Peyer's patch (tissue), 4 donors: ENCODE measurements at regions not wholly inside any gene's neighbourhood (a gene's known extent, or its start where the extent isn't known, plus 50 kb on each side); places are given as distances from the start of the nearest gene placed in this dataset.

Experiments
- DNase-seq, 3 donors: peaks; one replicate each; pipeline ENCODE4 v3.0.0-alpha.2; 2017 to 2019
- H3K27ac ChIP-seq, 4 donors: fragments of 200-600 bp; sonication (generic); one replicate each; pipeline ENCODE4 v1.5.1; 2016 to 2019
- H3K27me3 ChIP-seq, 2 donors: fragments of 200-600 bp; sonication (generic); one replicate each; pipeline ENCODE4 v1.5.1; 2019
- H3K36me3 ChIP-seq, 3 donors: fragments of 200-600 bp; sonication (generic); one replicate each; pipeline ENCODE4 v1.5.1; 2016 to 2019
- H3K4me1 ChIP-seq, 4 donors: fragments of 200-600 bp; sonication (generic); one replicate each; pipeline ENCODE4 v1.5.1; 2016 to 2019
- H3K4me3 ChIP-seq, 4 donors: fragments of 200-600 bp; sonication (generic); 1 replicate in 3 of 4; 2 replicates in 1 of 4; pipeline ENCODE4 v1.5.1; 2016 to 2019; ENCODE audit warnings: mild to moderate bottlenecking in 1 of 4
- H3K9me3 ChIP-seq, 4 donors: fragments of 200-600 bp; sonication (generic); one replicate each; pipeline ENCODE4 v1.5.1; 2016 to 2019; ENCODE audit warnings: mild to moderate bottlenecking in 1 of 4
- CTCF ChIP-seq, 6 experiments: fragments of 450-650 bp in 4 of 6; fragments of 200-600 bp in 2 of 6; sonication (generic) in 1 of 6; IDR thresholded peaks; one replicate each; pipeline ENCODE4 v1.5.1; 2017 to 2019; ENCODE audit warnings: antibody characterized with exemption in 6 of 6, mild to moderate bottlenecking in 3 of 6, moderate library complexity in 1 of 6
- POLR2A ChIP-seq, 2 donors: fragments of 450-650 bp; IDR thresholded peaks; one replicate each; pipeline ENCODE4 v1.5.1; 2017; ENCODE audit warnings: antibody characterized with exemption in 2 of 2, mild to moderate bottlenecking in 2 of 2, moderate library complexity in 2 of 2

- Histone ChIP-seq H3K27me3 (no peaks in the 10 kb centered on the region), H3K27ac (no peak overlapping the region), H3K36me3 (no peaks in the 10 kb centered on the region)
Measured at GRCh38 chr12:92338671-92339070, 193.0 kb upstream of the BTG1 start.

GRCh38 chr12:92338102-92338501 is 192.5 kb upstream of the BTG1 start:
- Histone ChIP-seq H3K27me3 (no peaks in the 10 kb centered on the region), H3K27ac (no peak overlapping the region), H3K36me3 (no peaks in the 10 kb centered on the region), H3K4me3 (no peak overlapping the region), H3K9me3 (no peaks in the 10 kb centered on the region), H3K4me1 (peaks cover 0 to 5% (median 0%) of the 10 kb centered on the region in 4 donors)
- TF ChIP-seq POLR2A (IDR thresholded peaks at IDR 0.05): no peak
- TF ChIP-seq CTCF (IDR thresholded peaks at IDR 0.05): no peak
- no peak for DNase-seq

More at GRCh38 chr12:92338671-92339070, 193.0 kb upstream of the BTG1 start:
- Histone ChIP-seq H3K4me3 (no peak overlapping the region), H3K9me3 (no peaks in the 10 kb centered on the region), H3K4me1 (no peaks in the 10 kb centered on the region)
- DNase-seq: no peak
- no peak for TF ChIP-seq POLR2A (IDR thresholded peaks at IDR 0.05)
- TF ChIP-seq CTCF (IDR thresholded peaks at IDR 0.05): no peak

GRCh38 chr12:92337128-92337527 is 191.5 kb upstream of the BTG1 start:
- H3K36me3 ChIP-seq: no peaks in the 10 kb centered on the region
- no peak for DNase-seq
- no peaks in the 10 kb centered on the region for H3K9me3 ChIP-seq
- H3K4me1 ChIP-seq: peaks cover 0 to 9% (median 0%) of the 10 kb centered on the region in 4 donors
- H3K27ac ChIP-seq: no peak overlapping the region
- no peak overlapping the region for H3K4me3 ChIP-seq
- no peak for TF ChIP-seq CTCF (IDR thresholded peaks at IDR 0.05)
- no peak for TF ChIP-seq POLR2A (IDR thresholded peaks at IDR 0.05)
- H3K27me3 ChIP-seq: no peaks in the 10 kb centered on the region

- Histone ChIP-seq H3K27ac (no peak overlapping the region), H3K36me3 (no peaks in the 10 kb centered on the region), H3K4me1 (peaks cover 0 to 9% (median 0%) of the 10 kb centered on the region in 4 donors), H3K27me3 (no peaks in the 10 kb centered on the region), H3K9me3 (no peaks in the 10 kb centered on the region), H3K4me3 (no peak overlapping the region)
- DNase-seq: no peak
- TF ChIP-seq CTCF (IDR thresholded peaks at IDR 0.05) (no peak), POLR2A (IDR thresholded peaks at IDR 0.05) (no peak)
Measured at GRCh38 chr12:92336641-92337040, 191.0 kb upstream of the BTG1 start.

- no peak overlapping the region for H3K4me3 ChIP-seq
- no peaks in the 10 kb centered on the region for H3K9me3 ChIP-seq
- no peak overlapping the region for H3K27ac ChIP-seq
- no peaks in the 10 kb centered on the region for H3K36me3 ChIP-seq
- no peaks in the 10 kb centered on the region for H3K27me3 ChIP-seq
- DNase-seq: no peak
- peaks cover 0 to 9% (median 0%) of the 10 kb centered on the region in 4 donors for H3K4me1 ChIP-seq
- no peak for TF ChIP-seq POLR2A (IDR thresholded peaks at IDR 0.05)
- TF ChIP-seq CTCF (IDR thresholded peaks at IDR 0.05): no peak
Measured at GRCh38 chr12:92335831-92336230, 190.2 kb upstream of the BTG1 start.

GRCh38 chr12:92334552-92334951 is 188.9 kb upstream of the BTG1 start:
- Histone ChIP-seq H3K27me3 (no peaks in the 10 kb centered on the region), H3K9me3 (no peaks in the 10 kb centered on the region), H3K4me1 (peaks cover 0 to 9% (median 0%) of the 10 kb centered on the region in 4 donors), H3K27ac (no peak overlapping the region), H3K4me3 (no peak overlapping the region), H3K36me3 (no peaks in the 10 kb centered on the region)
- TF ChIP-seq CTCF (IDR thresholded peaks at IDR 0.05): no peak
- no peak for TF ChIP-seq POLR2A (IDR thresholded peaks at IDR 0.05)
- no peak for DNase-seq
